CD4-positive, alpha-beta memory T cell (primary cell): ENCODE measurements at regions not wholly inside any gene's neighbourhood (a gene's known extent, or its start where the extent isn't known, plus 50 kb on each side); places are given as distances from the start of the nearest gene placed in this dataset.
A peak's percentile ranks its signal among the peaks of the same experiment; 100 is the strongest.

Experiments used
- CTCF ChIA-PET: fragments of 350-600 bp; sonication (Branson Sonifier 250); formaldehyde crosslinking; loops from one replicate; lab custom pipeline; 2021; ENCODE audit warnings: inconsistent platforms; ENCODE audit not compliant: partially characterized antibody; lab: Charles Lee
- POLR2A ChIA-PET: fragments of 350-600 bp; sonication (Branson Sonifier 250); formaldehyde crosslinking; loops from one replicate; lab custom pipeline; 2021; ENCODE audit not compliant: partially characterized antibody; lab: Charles Lee
- DNase-seq, 5 donors: peaks; one replicate each; pipeline versions ENCODE4 v3.0.0 to v3.0.0-alpha.2; 2020 to 2022; ENCODE audit warnings: mixed read lengths in 1 of 5
- H3K27ac ChIP-seq: one replicate; pipeline ENCODE4 v1.7.0; 2013; ENCODE audit warnings: low read depth, low read length
- H3K27me3 ChIP-seq: 2 replicates; pipeline ENCODE4 v1.7.0; 2013; ENCODE audit warnings: mild to moderate bottlenecking, low read length, moderate library complexity; ENCODE audit not compliant: insufficient read depth
- H3K36me3 ChIP-seq: 2 replicates; pipeline ENCODE4 v1.7.0; 2013; ENCODE audit warnings: mild to moderate bottlenecking, low read length, moderate library complexity; ENCODE audit not compliant: insufficient read depth
- H3K4me1 ChIP-seq: 2 replicates; pipeline ENCODE4 v1.7.0; 2013; ENCODE audit warnings: mild to moderate bottlenecking, low read length, moderate library complexity; ENCODE audit not compliant: insufficient read depth
- H3K4me3 ChIP-seq, 2 donors: one replicate each; pipeline ENCODE4 v1.7.0; 2013; ENCODE audit warnings: low read length in 2 of 2, mild to moderate bottlenecking in 1 of 2
- H3K9me3 ChIP-seq, 2 donors: one replicate each; pipeline ENCODE4 v1.7.0; 2013; ENCODE audit warnings: low read length in 2 of 2, control low read depth in 1 of 2; ENCODE audit not compliant: control insufficient read depth in 1 of 2
- H3K27ac Mint-ChIP-seq, 7 donors: one replicate each; pipeline ENCODE4 v1.8.0; 2020 to 2021; ENCODE audit warnings: mixed read lengths in 7 of 7, mild to moderate bottlenecking in 6 of 7, inconsistent platforms in 3 of 7, moderate library complexity in 3 of 7
- H3K27me3 Mint-ChIP-seq, 2 donors: one replicate each; pipeline ENCODE4 v1.8.0; 2020 to 2021; ENCODE audit warnings: mixed read lengths in 2 of 2
- H3K36me3 Mint-ChIP-seq, 2 donors: one replicate each; pipeline ENCODE4 v1.8.0; 2020 to 2021; ENCODE audit warnings: mixed read lengths in 2 of 2, inconsistent platforms in 1 of 2, mild to moderate bottlenecking in 1 of 2
- H3K4me1 Mint-ChIP-seq, 4 donors: one replicate each; pipeline ENCODE4 v1.8.0; 2020 to 2021; ENCODE audit warnings: mixed read lengths in 4 of 4, mild to moderate bottlenecking in 1 of 4
- H3K4me3 Mint-ChIP-seq, 8 donors: one replicate each; pipeline ENCODE4 v1.8.0; 2020 to 2021; ENCODE audit warnings: mixed read lengths in 8 of 8, mild to moderate bottlenecking in 7 of 8, moderate library complexity in 6 of 8, inconsistent platforms in 3 of 8
- H3K9me3 Mint-ChIP-seq, 8 donors: one replicate each; pipeline ENCODE4 v1.8.0; 2020 to 2021; ENCODE audit warnings: mixed read lengths in 8 of 8, mild to moderate bottlenecking in 5 of 8, inconsistent platforms in 3 of 8, moderate library complexity in 1 of 8
- intact Hi-C: fragments of 100-400 bp; cut with micrococcal nuclease; formaldehyde crosslinking; loops from one replicate; pipeline ENCODE4 v1.15.1; 2023

DNA sequence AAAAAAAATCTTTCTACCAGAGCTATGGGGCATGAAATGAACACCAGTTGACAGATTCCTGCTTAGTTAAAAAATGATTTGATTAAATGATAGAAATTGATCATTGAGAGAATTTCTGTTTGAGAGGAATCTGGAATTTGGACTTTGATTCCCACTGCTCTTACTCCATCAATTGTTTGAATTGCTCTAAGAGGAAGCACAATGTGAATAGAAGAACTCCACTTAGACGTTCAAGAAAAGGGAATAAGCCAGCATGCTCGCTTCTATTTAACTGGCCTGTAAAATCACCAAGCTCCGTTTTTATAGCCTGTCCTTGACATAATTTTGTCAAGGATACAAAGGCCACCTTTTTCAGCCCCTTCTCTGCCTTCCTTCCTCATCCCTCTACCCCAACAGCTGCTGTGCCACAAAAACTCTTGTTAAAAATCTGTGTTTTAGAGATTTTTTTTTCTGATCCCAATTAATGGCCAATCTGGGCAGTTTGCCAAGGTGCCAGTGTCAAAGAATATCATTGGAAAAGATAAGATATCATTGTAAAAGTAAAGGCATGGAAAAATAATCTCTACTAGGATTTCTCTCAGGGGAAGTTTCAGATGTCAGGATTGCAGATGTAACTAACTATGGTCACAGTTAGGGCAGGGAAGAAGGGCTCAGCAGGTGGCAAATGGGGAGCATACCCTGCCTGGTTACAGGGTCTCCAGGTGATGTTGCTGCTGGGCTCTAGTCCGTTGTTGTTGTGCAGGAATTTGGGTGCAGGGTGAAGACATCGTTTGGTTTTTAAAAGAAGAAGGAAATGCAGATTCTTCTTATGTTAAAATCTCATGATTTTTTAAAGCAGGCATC lies 301.8 kb upstream of the PDZRN3 start:
- DNase-seq, result no peak
- peak overlapping the region in 1 of 7 donors; percentile 5 for H3K27ac Mint-ChIP-seq
- CTCF ChIA-PET, result no interaction called here
- no peaks in the 10 kb centered on the region for H3K36me3 Mint-ChIP-seq
- Histone ChIP-seq H3K9me3 (no peaks in the 10 kb centered on the region), H3K4me3 (no peak overlapping the region), H3K27ac (no peak overlapping the region), H3K36me3 (no peaks in the 10 kb centered on the region), H3K4me1 (no peaks in the 10 kb centered on the region), H3K27me3 (no peaks in the 10 kb centered on the region)
- no peaks in the 10 kb centered on the region for H3K4me1 Mint-ChIP-seq
- intact Hi-C loops, result no loop called here
- H3K27me3 Mint-ChIP-seq, result no peaks in the 10 kb centered on the region
- H3K4me3 Mint-ChIP-seq, result no peak overlapping the region
- peaks cover 0 to 14% (median 8%) of the 10 kb centered on the region in 8 donors for H3K9me3 Mint-ChIP-seq
- POLR2A ChIA-PET, result no interaction called here

DNA sequence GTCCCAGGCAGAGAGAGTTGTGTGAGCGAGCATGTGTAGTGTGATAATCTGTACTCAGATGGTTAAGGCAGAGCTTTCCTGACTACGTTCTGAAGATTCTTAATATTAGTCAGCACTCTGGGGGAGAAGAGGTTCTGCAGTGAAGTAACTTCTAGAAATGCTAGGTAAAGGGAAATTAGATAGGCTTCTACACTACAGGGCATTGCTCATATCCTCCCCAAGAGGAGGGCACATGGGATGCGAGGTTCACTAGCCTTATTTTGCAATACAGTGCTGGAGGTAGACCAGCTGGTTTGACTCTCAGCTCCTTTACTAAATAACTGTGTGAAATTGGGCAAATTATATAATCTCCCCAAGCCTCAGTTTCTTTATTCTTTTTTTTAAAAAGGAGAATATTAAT lies 300.3 kb upstream of the PDZRN3 start:
- intact Hi-C loops, result no loop called here
- Histone ChIP-seq H3K36me3 (no peaks in the 10 kb centered on the region), H3K9me3 (no peaks in the 10 kb centered on the region), H3K27ac (no peak overlapping the region), H3K4me1 (no peaks in the 10 kb centered on the region), H3K4me3 (no peak overlapping the region), H3K27me3 (no peaks in the 10 kb centered on the region)
- DNase-seq, result no peak
- H3K36me3 Mint-ChIP-seq, result no peaks in the 10 kb centered on the region
- POLR2A ChIA-PET, result no interaction called here
- no peak overlapping the region for H3K4me3 Mint-ChIP-seq
- CTCF ChIA-PET, result no interaction called here
- no peaks in the 10 kb centered on the region for H3K4me1 Mint-ChIP-seq
- H3K9me3 Mint-ChIP-seq, result peaks cover 0 to 10% (median 6%) of the 10 kb centered on the region in 8 donors
- no peaks in the 10 kb centered on the region for H3K27me3 Mint-ChIP-seq
- H3K27ac Mint-ChIP-seq, result no peak overlapping the region

DNA sequence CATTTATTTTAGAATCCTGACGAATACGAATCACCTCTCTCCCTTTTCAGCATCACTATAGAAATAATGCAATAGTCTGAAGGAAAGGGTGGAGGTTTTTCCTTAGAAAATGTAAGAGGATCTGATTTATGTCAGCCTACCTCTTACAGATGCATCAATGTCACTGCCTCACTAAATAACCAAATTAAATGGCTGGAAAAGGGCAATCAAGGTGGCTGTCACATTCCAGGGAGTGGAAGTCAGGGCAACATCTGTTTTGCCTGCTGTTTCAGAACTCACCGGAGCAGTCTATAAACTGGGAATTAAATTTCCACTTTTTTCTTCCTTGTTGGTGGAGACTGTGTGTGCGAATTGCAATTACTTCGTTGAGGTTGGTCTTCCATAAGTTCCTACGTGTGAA lies 299.3 kb upstream of the PDZRN3 start:
- H3K27ac Mint-ChIP-seq, result no peak overlapping the region

DNA sequence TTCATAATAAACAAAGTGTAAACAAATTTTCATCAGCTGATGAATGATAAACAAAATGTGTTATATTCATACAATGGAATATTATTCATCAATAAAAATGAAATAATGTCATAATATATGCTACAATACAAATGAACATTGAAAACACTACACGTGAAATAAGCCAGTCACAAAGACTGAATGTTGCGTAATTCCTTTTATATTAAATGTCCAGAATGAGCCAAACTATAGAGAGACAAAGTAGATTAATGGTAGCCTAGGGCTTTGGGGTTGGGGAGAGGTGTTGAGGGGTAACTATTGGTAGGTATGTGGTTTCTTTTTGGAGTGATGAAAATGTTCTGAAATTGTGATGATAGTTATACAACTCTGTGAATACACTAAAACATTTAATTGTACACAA lies 292.9 kb upstream of the PDZRN3 start:
- H3K4me1 ChIP-seq, result no peaks in the 10 kb centered on the region
- DNase-seq, result no peak
- no peaks in the 10 kb centered on the region for H3K27me3 ChIP-seq
- no peak overlapping the region for H3K27ac ChIP-seq
- ChIA-PET CTCF (no interaction called here), POLR2A (no interaction called here)
- intact Hi-C loops, result no loop called here
- H3K9me3 ChIP-seq, result no peaks in the 10 kb centered on the region
- no peak overlapping the region for H3K27ac Mint-ChIP-seq
- no peak overlapping the region for H3K4me3 Mint-ChIP-seq
- peaks cover 0 to 5% (median 3%) of the 10 kb centered on the region in 8 donors for H3K9me3 Mint-ChIP-seq
- H3K36me3 ChIP-seq, result no peaks in the 10 kb centered on the region
- H3K36me3 Mint-ChIP-seq, result no peaks in the 10 kb centered on the region
- H3K4me3 ChIP-seq, result no peak overlapping the region
- H3K4me1 Mint-ChIP-seq, result no peaks in the 10 kb centered on the region
- no peaks in the 10 kb centered on the region for H3K27me3 Mint-ChIP-seq

More for the DNA sequence above, 299.3 kb upstream of the PDZRN3 start:
- DNase-seq, result no peak
- Histone ChIP-seq H3K27me3 (no peaks in the 10 kb centered on the region), H3K9me3 (no peaks in the 10 kb centered on the region), H3K4me1 (no peaks in the 10 kb centered on the region), H3K4me3 (no peak overlapping the region), H3K27ac (no peak overlapping the region), H3K36me3 (no peaks in the 10 kb centered on the region)
- ChIA-PET POLR2A (no interaction called here), CTCF (no interaction called here)
- Mint-ChIP-seq H3K36me3 (no peaks in the 10 kb centered on the region), H3K27me3 (no peaks in the 10 kb centered on the region), H3K4me1 (no peaks in the 10 kb centered on the region), H3K9me3 (peaks cover 0 to 10% (median 6%) of the 10 kb centered on the region in 8 donors), H3K4me3 (no peak overlapping the region)
- intact Hi-C loops, result no loop called here

DNA sequence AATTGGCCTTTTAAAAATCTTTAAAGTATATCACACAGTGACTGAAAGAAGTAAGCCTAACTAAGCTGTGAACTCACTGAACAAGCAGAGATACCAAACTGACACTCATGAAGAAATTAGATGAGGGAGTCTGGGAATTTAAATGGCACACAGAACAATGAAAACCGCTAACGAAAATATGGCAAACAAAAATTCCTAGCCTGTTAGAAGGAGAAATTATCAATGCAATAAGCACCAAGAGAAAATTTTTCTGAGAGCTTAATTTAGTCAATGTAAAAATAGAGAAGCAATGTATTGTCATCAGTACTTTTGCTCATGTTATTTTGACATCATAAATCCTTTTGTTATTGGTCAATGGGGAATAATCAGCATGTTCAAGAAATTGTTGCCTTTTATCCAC lies 291.1 kb upstream of the PDZRN3 start:
- intact Hi-C loops, result no loop called here
- peaks cover 0 to 5% (median 2%) of the 10 kb centered on the region in 8 donors for H3K9me3 Mint-ChIP-seq
- no peak overlapping the region for H3K27ac Mint-ChIP-seq
- DNase-seq, result no peak
- H3K27me3 Mint-ChIP-seq, result no peaks in the 10 kb centered on the region
- no peaks in the 10 kb centered on the region for H3K4me1 Mint-ChIP-seq
- H3K4me3 ChIP-seq, result no peak overlapping the region
- ChIA-PET CTCF (no interaction called here), POLR2A (no interaction called here)
- no peak overlapping the region for H3K27ac ChIP-seq
- no peaks in the 10 kb centered on the region for H3K27me3 ChIP-seq
- no peaks in the 10 kb centered on the region for H3K4me1 ChIP-seq
- no peaks in the 10 kb centered on the region for H3K36me3 Mint-ChIP-seq
- no peaks in the 10 kb centered on the region for H3K36me3 ChIP-seq
- H3K4me3 Mint-ChIP-seq, result no peak overlapping the region
- no peaks in the 10 kb centered on the region for H3K9me3 ChIP-seq

DNA sequence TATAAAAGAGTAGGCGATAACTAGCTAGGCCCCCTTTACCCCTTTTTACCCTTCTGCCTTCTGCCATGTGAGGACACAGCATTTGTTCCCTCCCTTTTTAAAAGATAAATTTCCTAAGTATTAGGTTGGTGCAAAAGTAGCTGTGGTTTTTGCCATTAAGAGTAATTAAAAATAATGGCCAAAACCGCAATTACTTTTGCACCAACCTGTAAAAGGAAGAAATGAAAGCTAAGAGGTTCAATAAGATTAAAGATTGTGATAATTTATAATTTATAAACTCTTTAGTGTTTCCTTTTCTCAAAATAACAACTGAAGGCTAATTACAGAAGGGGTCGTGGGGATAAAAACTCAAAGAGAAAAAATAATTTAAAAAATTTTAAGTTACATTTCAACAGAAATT lies 283.5 kb upstream of the PDZRN3 start:
- H3K27me3 Mint-ChIP-seq, result no peaks in the 10 kb centered on the region
- no peak overlapping the region for H3K27ac ChIP-seq
- H3K36me3 Mint-ChIP-seq, result no peaks in the 10 kb centered on the region
- H3K27me3 ChIP-seq, result no peaks in the 10 kb centered on the region
- no peaks in the 10 kb centered on the region for H3K9me3 ChIP-seq
- H3K4me3 ChIP-seq, result no peak overlapping the region
- no peaks in the 10 kb centered on the region for H3K4me1 ChIP-seq
- H3K27ac Mint-ChIP-seq, result no peak overlapping the region
- no peak for DNase-seq
- no peaks in the 10 kb centered on the region for H3K36me3 ChIP-seq
- H3K4me3 Mint-ChIP-seq, result no peak overlapping the region
- ChIA-PET CTCF (no interaction called here), POLR2A (no interaction called here)
- H3K4me1 Mint-ChIP-seq, result no peaks in the 10 kb centered on the region
- intact Hi-C loops, result no loop called here
- H3K9me3 Mint-ChIP-seq, result peaks cover 0 to 14% (median 3%) of the 10 kb centered on the region in 8 donors

DNA sequence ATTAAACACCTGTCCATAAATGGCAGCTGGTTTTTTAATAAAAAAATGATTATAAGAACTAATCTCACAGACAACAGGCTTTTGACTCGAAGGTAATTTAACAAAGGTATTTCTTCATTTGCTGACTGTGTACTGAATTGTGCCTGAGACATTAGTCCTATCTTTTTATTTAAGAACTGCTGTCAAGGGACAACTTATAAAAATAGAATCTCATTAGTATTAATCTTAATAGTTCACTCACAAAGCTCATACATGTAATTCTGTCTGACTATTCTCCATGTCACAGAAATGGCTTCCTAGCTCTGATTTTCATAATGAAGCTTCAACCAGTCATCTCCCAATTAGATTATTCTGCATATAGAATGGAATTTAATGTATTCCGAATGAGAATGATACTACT lies 276.9 kb upstream of the PDZRN3 start:
- Mint-ChIP-seq H3K27me3 (no peaks in the 10 kb centered on the region), H3K27ac (no peak overlapping the region), H3K36me3 (no peaks in the 10 kb centered on the region), H3K9me3 (peaks cover 0 to 11% (median 4%) of the 10 kb centered on the region in 8 donors), H3K4me3 (no peak overlapping the region), H3K4me1 (no peaks in the 10 kb centered on the region)
- POLR2A ChIA-PET, result no interaction called here
- H3K27ac ChIP-seq, result no peak overlapping the region
- CTCF ChIA-PET, result no interaction called here
- no peaks in the 10 kb centered on the region for H3K4me1 ChIP-seq
- no peak for DNase-seq
- no peak overlapping the region for H3K4me3 ChIP-seq
- no peaks in the 10 kb centered on the region for H3K27me3 ChIP-seq
- H3K9me3 ChIP-seq, result no peaks in the 10 kb centered on the region
- intact Hi-C loops, result no loop called here
- H3K36me3 ChIP-seq, result no peaks in the 10 kb centered on the region
